Cerebellar cortex (tissue), 1 donor: ENCODE measurements at regions not wholly inside any gene's neighbourhood (a gene's known extent, or its start where the extent isn't known, plus 50 kb on each side); places are given as distances from the start of the nearest gene placed in this dataset.

Experiments used
- DNase-seq: peaks from one replicate; pipeline ENCODE4 v3.0.0-alpha.2; 2015; ENCODE audit warnings: low spot score

- no peak for DNase-seq
Observed at GRCh38 chr12:27907766-27908165, 64.8 kb downstream of the PTHLH start.

GRCh38 chr12:27906658-27907473, 65.7 kb downstream of the PTHLH start:
- DNase-seq = no peak

- DNase-seq = no peak
Observed at GRCh38 chr12:27906127-27906500, 66.4 kb downstream of the PTHLH start.

GRCh38 chr12:27905285-27906126, 67.0 kb downstream of the PTHLH start:
- DNase-seq = no peak

- no peak for DNase-seq
Observed at GRCh38 chr12:27902651-27903050, 69.9 kb downstream of the PTHLH start.

- no peak for DNase-seq
Observed at GRCh38 chr12:27901959-27902358, 70.6 kb downstream of the PTHLH start.

- no peak for DNase-seq
Observed at GRCh38 chr12:27900920-27901879, 71.3 kb downstream of the PTHLH start.

- DNase-seq = no peak
Observed at GRCh38 chr12:27899151-27899661, 73.3 kb downstream of the PTHLH start.

GRCh38 chr12:27898022-27898421, 74.5 kb downstream of the PTHLH start:
- DNase-seq = no peak

- no peak for DNase-seq
Observed at GRCh38 chr12:27896419-27896990, 76.0 kb downstream of the PTHLH start.

- no peak for DNase-seq
Observed at GRCh38 chr12:27894309-27894708, 78.2 kb downstream of the PTHLH start.

GRCh38 chr12:27879708-27880107, 92.8 kb downstream of the PTHLH start:
- DNase-seq = no peak

- DNase-seq = no peak
Observed at GRCh38 chr12:27875677-27876076, 95.6 kb upstream of the MANSC4 start.

GRCh38 chr12:27873010-27873409, 93.0 kb upstream of the MANSC4 start:
- no peak for DNase-seq

GRCh38 chr12:27871946-27872345, 91.9 kb upstream of the MANSC4 start:
- DNase-seq = no peak

- DNase-seq = no peak
Observed at GRCh38 chr12:27870939-27871338, 90.9 kb upstream of the MANSC4 start.

GRCh38 chr12:27869567-27869966, 89.5 kb upstream of the MANSC4 start:
- peak; percentile 94 for DNase-seq

- DNase-seq = no peak
Observed at GRCh38 chr12:27868139-27868538, 88.1 kb upstream of the MANSC4 start.

GRCh38 chr12:27866373-27867101, 86.5 kb upstream of the MANSC4 start:
- no peak for DNase-seq

- DNase-seq = no peak
Observed at GRCh38 chr12:27865421-27865820, 85.4 kb upstream of the MANSC4 start.

- no peak for DNase-seq
Observed at GRCh38 chr12:27864521-27864920, 84.5 kb upstream of the MANSC4 start.
